ENCODE measurements at regions not wholly inside any gene's neighbourhood (a gene's known extent, or its start where the extent isn't known, plus 50 kb on each side); places are given as distances from the start of the nearest gene placed in this dataset.
"Not testable (repeated sequence)": the region's sequence is repeated elsewhere in the genome, so short reads cannot be mapped to it uniquely, and the experiment has no call there.

DNA sequence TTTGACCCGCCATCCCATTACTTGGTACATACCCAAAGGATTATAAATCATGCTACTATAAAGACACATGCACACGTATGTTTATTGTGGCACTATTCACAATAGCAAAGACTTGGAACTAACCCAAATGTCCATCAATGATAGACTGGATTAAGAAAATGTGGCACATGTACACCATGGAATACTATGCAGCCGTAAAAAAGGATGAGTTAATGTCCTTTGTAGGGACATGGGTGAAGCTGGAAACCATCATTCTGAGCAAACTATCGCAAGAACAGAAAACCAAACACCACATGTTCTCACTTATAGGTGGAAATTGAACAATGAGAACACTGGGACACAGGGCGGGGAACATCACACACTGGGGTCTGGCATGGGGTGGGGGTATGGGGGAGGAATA is 57.1 kb upstream of the GMDS start:
- not testable (repeated sequence) for DNase-seq (ENCODE audit: low read depth)

DNA sequence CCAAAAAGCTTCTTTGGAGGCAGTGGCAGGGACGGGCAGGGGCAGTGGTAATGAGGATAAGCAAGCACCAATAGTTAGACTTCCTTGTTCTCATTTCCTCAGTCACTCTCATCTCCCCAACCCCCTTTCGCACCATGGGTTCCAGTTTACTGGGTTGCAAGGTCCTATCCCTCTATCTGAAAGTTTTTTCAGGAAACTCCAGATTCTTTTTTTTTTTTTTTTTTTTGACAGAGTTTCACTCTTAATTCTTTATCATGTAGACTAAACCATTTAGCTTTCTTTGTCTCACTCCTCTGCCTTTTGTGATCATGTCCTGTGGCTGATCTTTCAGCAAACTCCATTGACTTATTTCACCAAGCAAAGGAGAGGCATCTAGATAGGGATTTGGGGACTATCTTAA is 51.4 kb upstream of the GMDS start:
- DNase-seq (ENCODE audit: low read depth), result no peak
